ENCODE measurements at regions not wholly inside any gene's neighbourhood (a gene's known extent, or its start where the extent isn't known, plus 50 kb on each side); places are given as distances from the start of the nearest gene placed in this dataset.

- TF ChIP-seq POLR2A (IDR thresholded peaks at IDR 0.05; ENCODE audit: low read depth, low read length) = no peak
- no peak for TF ChIP-seq TAF1 (IDR thresholded peaks at IDR 0.05; ENCODE audit: borderline replicate concordance, low read depth, low read length)
Observed at GRCh38 chr5:67287510-67288268, 91.1 kb upstream of the CD180 start.
